MM.1S (cell line): ENCODE measurements at regions not wholly inside any gene's neighbourhood (a gene's known extent, or its start where the extent isn't known, plus 50 kb on each side); places are given as distances from the start of the nearest gene placed in this dataset.
A peak's percentile ranks its signal among the peaks of the same experiment; 100 is the strongest.
"Not testable (repeated sequence)": the region's sequence is repeated elsewhere in the genome, so short reads cannot be mapped to it uniquely, and the experiment has no call there.

Experiments used
- DNase-seq: peaks from one replicate; pipeline ENCODE4 v3.0.0-alpha.2; 2015
- H2AFZ ChIP-seq: fragments of 300-600 bp; sonication (generic); 2 replicates; pipeline ENCODE4 v1.6.0; 2016; ENCODE audit warnings: antibody characterized with exemption, low read length
- H3F3A ChIP-seq: fragments of 300-600 bp; sonication (generic); 2 replicates; pipeline ENCODE4 v1.6.1; 2016; ENCODE audit warnings: mild to moderate bottlenecking, antibody characterized with exemption, low read length, moderate library complexity, mixed read lengths; ENCODE audit not compliant: insufficient read depth
- H3K27ac ChIP-seq: fragments of 300-600 bp; sonication (generic); 2 replicates; pipeline ENCODE4 v1.5.1; 2016; ENCODE audit warnings: mild to moderate bottlenecking, low read length
- H3K27me3 ChIP-seq: fragments of 300-600 bp; sonication (generic); replicated peaks from 2 replicates; pipeline ENCODE4 v1.6.0; 2016; ENCODE audit warnings: low read length; ENCODE audit not compliant: insufficient read depth
- H3K36me3 ChIP-seq: fragments of 300-600 bp; sonication (generic); replicated peaks from 2 replicates; pipeline ENCODE4 v1.6.1; 2016; ENCODE audit warnings: mild to moderate bottlenecking, low read length, mixed read lengths; ENCODE audit not compliant: insufficient read depth
- H3K4me1 ChIP-seq: fragments of 300-600 bp; sonication (generic); 2 replicates; pipeline ENCODE4 v1.6.1; 2016; ENCODE audit warnings: low read length, mixed read lengths
- H3K4me2 ChIP-seq: fragments of 300-600 bp; sonication (generic); 2 replicates; pipeline ENCODE4 v1.6.0; 2016; ENCODE audit warnings: low read depth, low read length
- H3K4me3 ChIP-seq: fragments of 300-600 bp; sonication (generic); 2 replicates; pipeline ENCODE4 v1.5.1; 2016; ENCODE audit warnings: low read length, mixed read lengths
- H3K79me2 ChIP-seq: fragments of 300-600 bp; sonication (generic); 2 replicates; pipeline ENCODE4 v1.6.1; 2016; ENCODE audit warnings: mixed run types, low read length, mixed read lengths
- H3K9ac ChIP-seq: fragments of 300-600 bp; sonication (generic); 2 replicates; pipeline ENCODE4 v1.6.1; 2016; ENCODE audit warnings: low read length, mixed read lengths
- H3K9me2 ChIP-seq: fragments of 300-600 bp; sonication (generic); replicated peaks from 2 replicates; pipeline ENCODE4 v1.6.1; 2016; ENCODE audit warnings: mild to moderate bottlenecking, low read length, mixed read lengths; ENCODE audit not compliant: insufficient read depth
- H3K9me3 ChIP-seq: fragments of 300-600 bp; sonication (generic); replicated peaks from 2 replicates; pipeline ENCODE4 v1.6.1; 2016; ENCODE audit warnings: mild to moderate bottlenecking, low read length, mixed read lengths; ENCODE audit not compliant: insufficient read depth
- H4K20me1 ChIP-seq: fragments of 300-600 bp; sonication (generic); 2 replicates; pipeline ENCODE4 v1.6.1; 2016; ENCODE audit warnings: mild to moderate bottlenecking, low read length, moderate library complexity, mixed read lengths; ENCODE audit not compliant: insufficient read depth
- EZH2 ChIP-seq: fragments of 300-600 bp; sonication (generic); optimal IDR thresholded peaks from 2 replicates; pipeline ENCODE3; 2017; ENCODE audit warnings: low read depth, mild to moderate bottlenecking, antibody characterized with exemption, low read length, mixed read lengths
- EZH2phosphoT487 ChIP-seq: fragments of 300-600 bp; sonication (generic); IDR thresholded peaks from 2 replicates; pipeline ENCODE4 v1.6.1; 2018; ENCODE audit warnings: antibody characterized with exemption, low read length
- TF ChIP-seq, protein P1 (sequence below): fragments of 300-600 bp; sonication (generic); IDR thresholded peaks from 2 replicates; pipeline ENCODE4 v1.5.1; 2016; ENCODE audit warnings: antibody characterized with exemption, low read length, mixed read lengths

DNA sequence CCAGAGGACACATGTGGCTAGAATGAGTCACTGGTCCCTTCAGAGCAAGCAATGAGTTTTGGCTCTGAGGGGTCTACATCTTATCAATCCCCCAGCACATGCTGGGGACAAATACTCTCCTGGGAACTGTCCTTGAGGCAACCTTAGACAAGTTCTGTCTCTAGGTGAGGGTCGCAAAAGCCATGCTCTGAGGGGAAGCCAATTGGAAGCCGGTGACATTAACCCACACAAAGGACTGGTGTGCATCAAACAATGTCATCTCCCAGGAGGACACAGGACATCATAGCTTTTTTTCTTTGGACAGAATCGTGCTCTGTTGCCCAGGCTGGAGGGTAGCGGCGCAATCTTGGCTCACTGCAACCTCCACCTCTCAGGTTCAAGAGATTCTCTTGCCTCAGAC, 111.6 kb upstream of the ZNF722 start:
- Histone ChIP-seq H3K27ac (no peak overlapping the region), H3K9ac (no peak overlapping the region), H3K9me2 (no peaks in the 10 kb centered on the region), H4K20me1 (no peaks in the 10 kb centered on the region), H3K4me2 (no peak overlapping the region), H2AFZ (no peak overlapping the region), H3K79me2 (no peaks in the 10 kb centered on the region), H3K9me3 (no peaks in the 10 kb centered on the region), H3K4me3 (no peak overlapping the region), H3K4me1 (no peaks in the 10 kb centered on the region), H3K36me3 (no peaks in the 10 kb centered on the region), H3K27me3 (no peaks in the 10 kb centered on the region), H3F3A (no peaks in the 10 kb centered on the region)
- no peak for DNase-seq
- TF ChIP-seq, protein P1, sequence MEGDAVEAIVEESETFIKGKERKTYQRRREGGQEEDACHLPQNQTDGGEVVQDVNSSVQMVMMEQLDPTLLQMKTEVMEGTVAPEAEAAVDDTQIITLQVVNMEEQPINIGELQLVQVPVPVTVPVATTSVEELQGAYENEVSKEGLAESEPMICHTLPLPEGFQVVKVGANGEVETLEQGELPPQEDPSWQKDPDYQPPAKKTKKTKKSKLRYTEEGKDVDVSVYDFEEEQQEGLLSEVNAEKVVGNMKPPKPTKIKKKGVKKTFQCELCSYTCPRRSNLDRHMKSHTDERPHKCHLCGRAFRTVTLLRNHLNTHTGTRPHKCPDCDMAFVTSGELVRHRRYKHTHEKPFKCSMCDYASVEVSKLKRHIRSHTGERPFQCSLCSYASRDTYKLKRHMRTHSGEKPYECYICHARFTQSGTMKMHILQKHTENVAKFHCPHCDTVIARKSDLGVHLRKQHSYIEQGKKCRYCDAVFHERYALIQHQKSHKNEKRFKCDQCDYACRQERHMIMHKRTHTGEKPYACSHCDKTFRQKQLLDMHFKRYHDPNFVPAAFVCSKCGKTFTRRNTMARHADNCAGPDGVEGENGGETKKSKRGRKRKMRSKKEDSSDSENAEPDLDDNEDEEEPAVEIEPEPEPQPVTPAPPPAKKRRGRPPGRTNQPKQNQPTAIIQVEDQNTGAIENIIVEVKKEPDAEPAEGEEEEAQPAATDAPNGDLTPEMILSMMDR, result no peak
- TF ChIP-seq EZH2, result no peak
- TF ChIP-seq EZH2phosphoT487, result no peak

DNA sequence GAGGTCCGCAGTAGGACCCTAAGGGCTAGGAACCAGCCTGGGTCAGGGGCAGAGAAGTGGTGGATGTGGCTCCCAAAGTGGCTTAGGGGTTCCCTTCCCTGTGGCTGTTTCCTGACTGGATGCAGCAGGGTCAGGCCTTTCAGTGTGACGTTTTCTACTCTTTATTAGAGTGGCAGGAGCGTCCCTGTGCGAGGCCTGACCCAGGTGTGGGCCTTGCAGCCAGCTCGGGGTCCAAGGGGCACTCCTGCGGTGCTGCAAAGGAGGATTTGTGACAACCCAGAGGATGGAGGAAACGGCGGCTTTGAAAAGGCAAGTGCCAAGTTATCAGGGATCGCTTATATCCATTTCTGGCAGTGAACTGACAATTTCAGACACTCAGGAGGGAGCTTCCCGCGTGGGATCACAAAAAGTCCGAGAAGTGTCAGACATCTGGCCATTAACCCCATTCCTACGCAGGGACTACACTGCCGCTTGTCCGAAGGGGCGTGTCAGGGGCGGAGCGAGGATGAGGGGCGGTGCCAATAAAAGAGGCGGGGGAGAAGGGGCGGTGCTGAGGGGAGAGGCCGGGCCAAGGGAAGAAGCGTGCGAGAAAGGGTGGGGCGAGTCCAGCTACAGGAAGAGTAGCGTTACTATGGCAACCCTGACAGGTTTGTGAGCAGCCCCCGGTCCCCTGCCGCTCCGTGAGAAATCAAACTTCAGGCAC, 98.8 kb upstream of the ZNF722 start:
- Histone ChIP-seq H3K4me3 (peak overlapping the region; percentile 43), H3K27me3 (no peaks in the 10 kb centered on the region)
- peak; percentile 9 for DNase-seq

DNA sequence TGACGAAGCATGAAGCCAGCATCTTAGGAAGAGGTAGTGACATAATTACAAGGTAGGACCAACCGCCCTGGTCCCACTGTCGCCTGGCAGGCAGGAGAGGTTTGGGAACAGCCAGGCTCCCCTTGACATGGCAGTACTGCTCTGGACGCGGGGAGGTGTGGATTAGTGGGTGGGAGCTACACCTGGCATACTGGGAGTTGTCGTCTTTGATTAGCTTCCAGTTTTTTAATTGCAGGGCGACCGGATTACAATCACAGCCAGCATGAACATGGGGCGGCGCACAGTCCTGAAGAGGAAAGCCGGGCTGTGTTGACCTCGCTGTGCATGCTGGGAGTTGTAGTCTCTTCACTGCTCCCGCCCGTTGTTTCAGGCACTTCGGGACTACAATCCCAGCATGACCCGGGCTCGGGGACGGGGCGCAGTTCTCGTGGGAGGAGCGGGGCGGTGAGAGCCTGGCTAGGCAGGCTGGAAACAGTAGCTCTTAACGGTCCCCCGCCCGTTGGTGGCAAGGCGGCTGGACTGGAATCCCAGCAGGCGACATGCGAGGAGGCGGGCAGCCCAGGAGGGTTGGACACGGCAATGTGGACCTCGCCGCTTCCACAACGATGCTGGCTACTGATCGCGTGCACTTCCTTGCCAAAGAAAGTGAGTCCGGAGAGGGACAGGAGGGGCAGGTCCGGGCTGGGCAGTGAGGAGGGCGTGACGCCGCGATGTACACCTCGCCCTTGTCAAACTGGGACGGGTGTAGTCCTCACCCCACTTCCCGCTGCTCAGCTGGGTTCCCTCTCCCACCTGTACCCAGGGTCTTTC, 98.0 kb upstream of the ZNF722 start:
- no peaks in the 10 kb centered on the region for H4K20me1 ChIP-seq
- TF ChIP-seq EZH2 (no peak), EZH2phosphoT487 (no peak)
- TF ChIP-seq, protein P1, result no peak
- H3K27ac ChIP-seq, result no peak overlapping the region
- H2AFZ ChIP-seq, result peak overlapping the region; percentile 70
- H3K4me3 ChIP-seq, result peak overlapping the region; percentile 43
- no peaks in the 10 kb centered on the region for H3K4me1 ChIP-seq
- H3F3A ChIP-seq, result no peaks in the 10 kb centered on the region
- no peaks in the 10 kb centered on the region for H3K27me3 ChIP-seq
- H3K4me2 ChIP-seq, result peak overlapping the region; percentile 29; the same call in 1 of the 2 replicates
- no peaks in the 10 kb centered on the region for H3K9me2 ChIP-seq
- H3K9me3 ChIP-seq, result no peaks in the 10 kb centered on the region
- peak; percentile 62 for DNase-seq
- H3K36me3 ChIP-seq, result no peaks in the 10 kb centered on the region
- H3K79me2 ChIP-seq, result no peaks in the 10 kb centered on the region
- no peak overlapping the region for H3K9ac ChIP-seq

More for the DNA sequence above, 98.8 kb upstream of the ZNF722 start:
- Histone ChIP-seq H3K9ac (no peak overlapping the region), H3K4me2 (peak overlapping the region; percentile 15; the same call in 1 of the 2 replicates), H2AFZ (peak overlapping the region; percentile 70), H4K20me1 (no peaks in the 10 kb centered on the region), H3K79me2 (no peaks in the 10 kb centered on the region), H3F3A (no peaks in the 10 kb centered on the region), H3K9me3 (no peaks in the 10 kb centered on the region), H3K4me1 (no peaks in the 10 kb centered on the region), H3K27ac (no peak overlapping the region), H3K36me3 (no peaks in the 10 kb centered on the region), H3K9me2 (no peaks in the 10 kb centered on the region)
- TF ChIP-seq, protein P1, result no peak
- TF ChIP-seq EZH2, result no peak
- no peak for TF ChIP-seq EZH2phosphoT487

DNA sequence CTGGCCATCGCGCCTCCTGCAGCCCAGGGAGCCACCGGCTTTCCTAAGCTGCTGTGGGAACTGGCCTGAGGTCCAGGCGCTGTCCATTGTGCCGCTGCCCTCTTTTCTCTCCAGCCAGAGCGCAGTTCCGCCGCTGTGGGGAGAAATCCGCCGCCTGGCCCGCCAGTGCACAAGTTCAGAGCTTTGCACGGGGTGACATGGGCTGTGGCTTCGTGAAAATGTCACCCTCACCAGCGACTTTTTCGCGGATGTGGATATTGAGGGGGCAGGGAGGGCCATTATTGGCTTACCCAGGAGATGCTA, 97.5 kb upstream of the ZNF722 start:
- H3F3A ChIP-seq, H3K9me2 ChIP-seq, H3K9me3 ChIP-seq, H3K36me3 ChIP-seq, DNase-seq, H3K4me1 ChIP-seq, H3K27ac ChIP-seq, H3K9ac ChIP-seq, H4K20me1 ChIP-seq, H3K27me3 ChIP-seq, H3K79me2 ChIP-seq: not testable (repeated sequence)
- Histone ChIP-seq H3K4me2 (peak overlapping the region; percentile 29; the same call in 1 of the 2 replicates), H3K4me3 (peak overlapping the region; percentile 43), H2AFZ (0 out of 2 replicates have a peak overlapping the region, but pooled peaks have one; percentile 70)
